Cardiac fibroblast (primary cell): ENCODE measurements at regions not wholly inside any gene's neighbourhood (a gene's known extent, or its start where the extent isn't known, plus 50 kb on each side); places are given as distances from the start of the nearest gene placed in this dataset.

Experiments used
- DNase-seq, 2 donors: peaks; one replicate each; pipeline versions ENCODE4 v3.0.0 to v3.0.0-alpha.2; 2010; ENCODE audit warnings: low read depth in 2 of 2
- H3K4me3 ChIP-seq, 2 donors: replicated peaks in 1 of 2; 1 replicate in 1 of 2; 2 replicates in 1 of 2; pipeline ENCODE4 v1.5.1; 2011; ENCODE audit warnings: low read depth in 2 of 2, low read length in 2 of 2, mild to moderate bottlenecking in 2 of 2, moderate library complexity in 1 of 2
- TF ChIP-seq, protein P1 (sequence below): IDR thresholded peaks from one replicate; pipeline ENCODE4 v1.5.1; 2011; ENCODE audit warnings: low read depth, mild to moderate bottlenecking, low read length, inconsistent platforms

GRCh38 chr11:45754741-45755140 is 50.2 kb upstream of the SLC35C1 start:
- TF ChIP-seq, protein P1, sequence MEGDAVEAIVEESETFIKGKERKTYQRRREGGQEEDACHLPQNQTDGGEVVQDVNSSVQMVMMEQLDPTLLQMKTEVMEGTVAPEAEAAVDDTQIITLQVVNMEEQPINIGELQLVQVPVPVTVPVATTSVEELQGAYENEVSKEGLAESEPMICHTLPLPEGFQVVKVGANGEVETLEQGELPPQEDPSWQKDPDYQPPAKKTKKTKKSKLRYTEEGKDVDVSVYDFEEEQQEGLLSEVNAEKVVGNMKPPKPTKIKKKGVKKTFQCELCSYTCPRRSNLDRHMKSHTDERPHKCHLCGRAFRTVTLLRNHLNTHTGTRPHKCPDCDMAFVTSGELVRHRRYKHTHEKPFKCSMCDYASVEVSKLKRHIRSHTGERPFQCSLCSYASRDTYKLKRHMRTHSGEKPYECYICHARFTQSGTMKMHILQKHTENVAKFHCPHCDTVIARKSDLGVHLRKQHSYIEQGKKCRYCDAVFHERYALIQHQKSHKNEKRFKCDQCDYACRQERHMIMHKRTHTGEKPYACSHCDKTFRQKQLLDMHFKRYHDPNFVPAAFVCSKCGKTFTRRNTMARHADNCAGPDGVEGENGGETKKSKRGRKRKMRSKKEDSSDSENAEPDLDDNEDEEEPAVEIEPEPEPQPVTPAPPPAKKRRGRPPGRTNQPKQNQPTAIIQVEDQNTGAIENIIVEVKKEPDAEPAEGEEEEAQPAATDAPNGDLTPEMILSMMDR = no peak
- no peak overlapping the region for H3K4me3 ChIP-seq
- DNase-seq = peak; percentile 2 to 47

GRCh38 chr11:45754261-45754709 is 50.7 kb upstream of the SLC35C1 start:
- TF ChIP-seq, protein P1 = no peak
- DNase-seq = peak; percentile 2 to 57
- no peak overlapping the region for H3K4me3 ChIP-seq

DNA sequence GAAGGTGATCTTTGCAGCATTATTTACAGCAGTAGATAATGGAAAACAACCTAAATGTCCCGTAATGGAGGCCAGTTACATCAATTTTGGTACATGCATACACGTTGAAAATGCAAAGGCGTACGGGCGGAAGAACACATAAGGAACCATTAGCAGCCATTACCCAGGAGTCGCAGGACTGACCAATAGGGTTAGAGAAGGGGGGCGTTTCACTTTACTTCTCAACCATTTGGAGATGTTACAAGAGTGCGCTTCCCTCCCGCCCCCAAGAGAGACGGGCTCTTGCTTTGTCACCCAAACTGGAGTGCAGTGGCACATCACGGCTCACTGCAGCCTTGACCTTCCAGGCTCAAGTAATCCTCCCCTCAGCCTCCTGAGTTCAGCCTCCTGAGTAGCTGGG is 52.8 kb upstream of the SLC35C1 start:
- DNase-seq = no peak
- H3K4me3 ChIP-seq = no peak overlapping the region
- TF ChIP-seq, protein P1 = no peak

- DNase-seq = no peak
- TF ChIP-seq, protein P1 = no peak
- H3K4me3 ChIP-seq = no peak overlapping the region
Observed at GRCh38 chr11:45751430-45751829, 53.5 kb upstream of the SLC35C1 start.

- no peak overlapping the region for H3K4me3 ChIP-seq
- DNase-seq = no peak
- TF ChIP-seq, protein P1 = no peak
Observed at GRCh38 chr11:45750439-45750838, 54.5 kb upstream of the SLC35C1 start.

DNA sequence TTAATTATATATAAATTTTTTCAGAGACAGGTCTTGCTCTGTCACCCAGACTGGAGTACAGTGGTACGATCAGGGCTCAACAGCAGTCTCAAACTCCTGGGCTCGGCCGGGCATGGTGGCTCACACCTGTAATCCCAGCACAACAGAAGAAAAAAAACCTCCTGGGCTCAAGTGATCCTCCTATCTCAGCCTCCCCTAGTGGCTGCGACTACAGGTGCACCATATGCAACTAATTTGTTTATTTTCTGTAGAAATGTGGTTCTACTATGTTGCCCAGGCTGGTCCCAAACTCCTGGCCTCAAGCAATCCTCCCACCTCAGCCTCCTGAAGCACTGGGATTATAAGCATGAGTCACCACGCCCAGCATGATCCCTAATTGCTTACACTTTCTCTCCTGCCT is 56.1 kb upstream of the SLC35C1 start:
- H3K4me3 ChIP-seq = no peak overlapping the region
- TF ChIP-seq, protein P1 = no peak
- no peak for DNase-seq
